GM12878 (cell line): ENCODE measurements at regions not wholly inside any gene's neighbourhood (a gene's known extent, or its start where the extent isn't known, plus 50 kb on each side); places are given as distances from the start of the nearest gene placed in this dataset.

Source experiments
- ATAC-seq: fragments of 200-7000 bp; cut with Tn5 transposase; 3 replicates; pipeline ENCODE4 v1.9.1; 2020; ENCODE audit warnings: mild to moderate bottlenecking, moderate library complexity
- BruUV-seq: library from RNA; stranded (reverse); fragments of 400-500 nt; replicated peaks from 2 replicates; lab custom pipeline; 2021; lab: Mats Ljungman, UMichigan
- CTCF ChIA-PET: fragments of 300-600 bp; sonication (Branson Sonifier 250); formaldehyde crosslinking; extraction: SDS; loops from one replicate; lab custom pipeline; 2021; ENCODE audit warnings: inconsistent platforms; lab: Yijun Ruan, JAX
- POLR2A ChIA-PET: fragments of 350-600 bp; formaldehyde crosslinking; extraction: SDS; loops from one replicate; lab custom pipeline; 2021; ENCODE audit warnings: inconsistent platforms; lab: Charles Lee
- RAD21 ChIA-PET: fragments of 300-600 bp; sonication (Branson Sonifier 250); formaldehyde crosslinking; loops from one replicate; lab custom pipeline; 2023; ENCODE audit warnings: antibody characterized with exemption; ENCODE audit not compliant: unreplicated experiment; lab: Charles Lee
- SMC1A ChIA-PET: fragments of 300-600 bp; sonication (Branson Sonifier 250); formaldehyde crosslinking; loops from one replicate; lab custom pipeline; 2023; ENCODE audit not compliant: unreplicated experiment, uncharacterized antibody; lab: Charles Lee
- DNase-seq: peaks from one replicate; pipeline ENCODE4 v3.0.0-alpha.2; 2011; ENCODE audit warnings: low read depth, low spot score
- FAIRE-seq: peaks from 3 replicates; lab custom pipeline; 2011; peaks lifted over from hg19 to GRCh38; lab: Jason Lieb, UNC
- H2AFZ ChIP-seq: 2 replicates; pipeline ENCODE4 v1.6.0; 2011; ENCODE audit warnings: low read depth, low read length, control low read depth; ENCODE audit not compliant: control insufficient read depth
- H3K27ac ChIP-seq: 2 replicates; pipeline ENCODE4 v1.5.1; 2011; ENCODE audit warnings: control low read depth; ENCODE audit not compliant: control insufficient read depth, insufficient read depth
- H3K27me3 ChIP-seq, 2 experiments: replicated peaks in 1 of 2; 2 replicates each; pipeline versions ENCODE4 v1.6.0 to v1.6.1; 2011; ENCODE audit warnings: low read length in 1 of 2; ENCODE audit not compliant: control insufficient read depth in 2 of 2, insufficient read depth in 2 of 2
- H3K36me3 ChIP-seq, 2 experiments: 2 replicates each; pipeline ENCODE4 v1.5.1; 2011; ENCODE audit warnings: low read length in 1 of 2; ENCODE audit not compliant: control insufficient read depth in 2 of 2, insufficient read depth in 2 of 2
- H3K4me1 ChIP-seq: 2 replicates; pipeline ENCODE4 v1.6.1; 2011; ENCODE audit warnings: mild to moderate bottlenecking, low read length, moderate library complexity, mixed read lengths; ENCODE audit not compliant: control insufficient read depth, insufficient read depth
- H3K4me2 ChIP-seq: 2 replicates; pipeline ENCODE4 v1.6.0; 2011; ENCODE audit warnings: control low read depth; ENCODE audit not compliant: control insufficient read depth, insufficient read depth
- H3K4me3 ChIP-seq: fragments of 200-600 bp; sonication (generic); 2 replicates; pipeline ENCODE4 v1.5.1; 2016
- H3K79me2 ChIP-seq: 2 replicates; pipeline ENCODE4 v1.6.0; 2011; ENCODE audit warnings: low read length; ENCODE audit not compliant: control insufficient read depth, insufficient read depth
- H3K9ac ChIP-seq: 2 replicates; pipeline ENCODE4 v1.8.0; 2011; ENCODE audit warnings: low read length, control low read depth, mixed read lengths; ENCODE audit not compliant: control insufficient read depth, insufficient read depth
- H3K9me3 ChIP-seq: replicated peaks from 3 replicates; pipeline ENCODE4 v1.5.1; 2011; ENCODE audit warnings: mild to moderate bottlenecking, low read length; ENCODE audit not compliant: control insufficient read depth, insufficient read depth
- H4K20me1 ChIP-seq: 2 replicates; pipeline ENCODE4 v1.6.0; 2011; ENCODE audit not compliant: control insufficient read depth, insufficient read depth
- CREM ChIP-seq: IDR thresholded peaks from 2 replicates; pipeline ENCODE4 v1.6.1; 2014; ENCODE audit warnings: antibody characterized with exemption, low read depth
- CTCF ChIP-seq, 3 experiments: IDR thresholded peaks in 2 of 3; conservative IDR thresholded peaks in 1 of 3; 2 replicates each; pipeline ENCODE4 v1.5.1; 2011; ENCODE audit warnings: low read depth in 3 of 3, low read length in 3 of 3, mild to moderate bottlenecking in 3 of 3, control low read depth in 2 of 3, moderate library complexity in 2 of 3, inconsistent platforms in 1 of 3, mixed read lengths in 1 of 3; ENCODE audit not compliant: control insufficient read depth in 2 of 3, insufficient read depth in 1 of 3; ENCODE audit errors: extremely low read depth in 1 of 3
- CUX1 ChIP-seq: IDR thresholded peaks from 2 replicates; pipeline ENCODE4 v1.6.1; 2012; ENCODE audit warnings: improper control_type of control experiment, low read depth, low read length; ENCODE audit not compliant: insufficient replicate concordance
- ELK1 ChIP-seq: IDR thresholded peaks from 2 replicates; pipeline ENCODE4 v1.6.1; 2012; ENCODE audit warnings: low read depth, low read length, improper control_type of control experiment
- GABPA ChIP-seq: IDR thresholded peaks from 2 replicates; pipeline ENCODE4 v1.6.1; 2014; ENCODE audit warnings: antibody characterized with exemption, low read depth, mild to moderate bottlenecking, inconsistent platforms
- IRF4 ChIP-seq: IDR thresholded peaks from 2 replicates; pipeline ENCODE4 v1.6.1; 2011; ENCODE audit warnings: low read depth, low read length
- JUNB ChIP-seq: IDR thresholded peaks from 2 replicates; pipeline ENCODE4 v1.6.1; 2016; ENCODE audit warnings: antibody characterized with exemption, mild to moderate bottlenecking
- NR2C2 ChIP-seq: IDR thresholded peaks from 2 replicates; pipeline ENCODE4 v1.6.1; 2011; ENCODE audit warnings: borderline replicate concordance, low read depth; ENCODE audit not compliant: control insufficient read depth, insufficient read length
- RAD21 ChIP-seq: IDR thresholded peaks from 2 replicates; pipeline ENCODE4 v1.6.1; 2011; ENCODE audit warnings: mild to moderate bottlenecking, low read depth, low read length, moderate library complexity; ENCODE audit not compliant: insufficient read depth
- RB1 ChIP-seq: fragments of 450-650 bp; formaldehyde crosslinking; IDR thresholded peaks from 2 replicates; pipeline ENCODE4 v1.6.1; 2017; ENCODE audit warnings: mild to moderate bottlenecking, borderline replicate concordance
- RELB ChIP-seq: fragments of 450-650 bp; IDR thresholded peaks from 2 replicates; pipeline ENCODE4 v1.6.1; 2017; ENCODE audit warnings: low read depth, mild to moderate bottlenecking, moderate library complexity
- SMC3 ChIP-seq: IDR thresholded peaks from 2 replicates; pipeline ENCODE4 v1.6.1; 2011; ENCODE audit warnings: low read length, improper control_type of control experiment, borderline replicate concordance
- SRF ChIP-seq, 2 experiments: IDR thresholded peaks; 2 replicates each; pipeline ENCODE4 v1.6.1; 2011; ENCODE audit warnings: low read depth in 2 of 2, low read length in 2 of 2, mild to moderate bottlenecking in 1 of 2, moderate library complexity in 1 of 2
- TCF7 ChIP-seq: IDR thresholded peaks from 2 replicates; pipeline ENCODE4 v1.6.1; 2014; ENCODE audit warnings: antibody characterized with exemption, borderline replicate concordance
- WGBS: methylation state at CpG from one replicate; pipeline ENCODE4 v1.1.6; 2016; ENCODE audit warnings: low lambda C conversion rate; ENCODE audit not compliant: insufficient replicate concordance, insufficient coverage; ENCODE audit errors: missing lambda C conversion rate; 5-methylcytosine and 5-hydroxymethylcytosine counted together
- in situ Hi-C: fragments of 300-500 bp; cut with MboI; formaldehyde crosslinking; loops from 9 replicates; pipeline ENCODE4 v1.14.3; 2018; ENCODE audit warnings: mixed read lengths
- intact Hi-C: fragments of 100-400 bp; cut with micrococcal nuclease; formaldehyde crosslinking; loops from one replicate; pipeline ENCODE4 v1.14.2; 2022; ENCODE audit not compliant: unreplicated experiment

GRCh38 chr16:88309908-88310265 lies 72.9 kb upstream of the ZNF469 start:
- H2AFZ ChIP-seq = no peak overlapping the region
- peaks cover 2% of the 10 kb centered on the region; the same call in 1 of the 3 replicates for H3K9me3 ChIP-seq
- H4K20me1 ChIP-seq = no peaks in the 10 kb centered on the region
- no peaks in the 10 kb centered on the region for H3K36me3 ChIP-seq
- TF ChIP-seq IRF4 (no peak), SRF (IDR thresholded peaks at IDR 0.05; ENCODE audit: low read depth in 2 of 2, low read length in 2 of 2) (no peak), RELB (no peak), ELK1 (no peak), JUNB (no peak), RAD21 (peak; percentile 30; the same call in 1 of the 2 replicates), GABPA (no peak), TCF7 (no peak), CUX1 (no peak), CTCF (IDR thresholded peaks at IDR 0.05 in 2 of 3, conservative IDR thresholded peaks at IDR 0.05 in 1 of 3; ENCODE audit: control insufficient read depth in 2 of 3, extremely low read depth in 1 of 3, insufficient read depth in 1 of 3, low read depth in 3 of 3, low read length in 3 of 3) (peak in 2 of 3 experiments; percentile 21 to 25; a peak in 3 of 6 replicates), SMC3 (peak; percentile 12; the same call in 1 of the 2 replicates), NR2C2 (no peak), RB1 (no peak), CREM (no peak)
- H3K4me2 ChIP-seq = no peak overlapping the region
- FAIRE-seq (no peak), ATAC-seq (no peak), DNase-seq (no peak)
- BruUV-seq = no TSS peak
- RAD21 ChIA-PET = no interaction called here
- H3K27ac ChIP-seq = no peak overlapping the region
- H3K4me1 ChIP-seq = no peaks in the 10 kb centered on the region
- no peak overlapping the region for H3K9ac ChIP-seq
- CTCF ChIA-PET = no interaction called here
- in situ Hi-C loops (no loop called here), intact Hi-C loops (no loop called here)
- POLR2A ChIA-PET = no interaction called here
- WGBS = 2% methylated on average over 3 of the region's 3 CpGs
- SMC1A ChIA-PET = no interaction called here
- no peaks in the 10 kb centered on the region for H3K79me2 ChIP-seq
- no peak overlapping the region for H3K4me3 ChIP-seq
- H3K27me3 ChIP-seq = no peaks in the 10 kb centered on the region; a peak in 1 of 4 replicates
